ENCODE measurements at regions not wholly inside any gene's neighbourhood (a gene's known extent, or its start where the extent isn't known, plus 50 kb on each side); places are given as distances from the start of the nearest gene placed in this dataset.

- TF ChIP-seq POLR2AphosphoS5 (IDR thresholded peaks at IDR 0.05; ENCODE audit: low read depth, low read length) (no peak), TAF1 (IDR thresholded peaks at IDR 0.05; ENCODE audit: borderline replicate concordance, low read depth, low read length) (no peak), POLR2A (IDR thresholded peaks at IDR 0.05; ENCODE audit: low read depth, low read length) (no peak)
Observed at GRCh38 chr16:60558936-60559335, 1477.3 kb downstream of the CDH8 start.

All from GM12892 (cell line).